EH (cell line): ENCODE measurements at regions not wholly inside any gene's neighbourhood (a gene's known extent, or its start where the extent isn't known, plus 50 kb on each side); places are given as distances from the start of the nearest gene placed in this dataset.
"Not testable (repeated sequence)": the region's sequence is repeated elsewhere in the genome, so short reads cannot be mapped to it uniquely, and the experiment has no call there.

Experiments used
- DNase-seq: peaks from one replicate; pipeline ENCODE4 v3.0.0-alpha.2; 2015; ENCODE audit warnings: low read depth

DNA sequence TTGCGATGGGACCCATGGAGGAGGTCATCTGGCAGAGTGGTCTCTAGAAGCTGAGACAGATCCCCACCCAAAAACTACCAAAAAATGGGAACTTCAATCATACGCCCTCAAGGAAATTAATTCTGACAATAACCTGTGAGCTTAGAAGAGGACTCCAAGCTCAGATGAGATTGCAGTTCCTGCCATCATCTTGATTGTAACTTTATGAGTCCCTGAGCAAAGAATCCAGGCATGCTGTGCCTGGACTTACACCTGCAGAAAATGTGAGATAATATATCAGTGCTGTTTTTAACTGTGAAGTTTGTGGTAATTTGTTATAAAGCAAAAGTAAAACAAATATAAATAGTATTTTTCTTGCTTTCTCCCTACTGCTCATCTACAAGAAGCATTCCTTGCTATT lies 299.6 kb upstream of the MBL2 start:
- no peak for DNase-seq

DNA sequence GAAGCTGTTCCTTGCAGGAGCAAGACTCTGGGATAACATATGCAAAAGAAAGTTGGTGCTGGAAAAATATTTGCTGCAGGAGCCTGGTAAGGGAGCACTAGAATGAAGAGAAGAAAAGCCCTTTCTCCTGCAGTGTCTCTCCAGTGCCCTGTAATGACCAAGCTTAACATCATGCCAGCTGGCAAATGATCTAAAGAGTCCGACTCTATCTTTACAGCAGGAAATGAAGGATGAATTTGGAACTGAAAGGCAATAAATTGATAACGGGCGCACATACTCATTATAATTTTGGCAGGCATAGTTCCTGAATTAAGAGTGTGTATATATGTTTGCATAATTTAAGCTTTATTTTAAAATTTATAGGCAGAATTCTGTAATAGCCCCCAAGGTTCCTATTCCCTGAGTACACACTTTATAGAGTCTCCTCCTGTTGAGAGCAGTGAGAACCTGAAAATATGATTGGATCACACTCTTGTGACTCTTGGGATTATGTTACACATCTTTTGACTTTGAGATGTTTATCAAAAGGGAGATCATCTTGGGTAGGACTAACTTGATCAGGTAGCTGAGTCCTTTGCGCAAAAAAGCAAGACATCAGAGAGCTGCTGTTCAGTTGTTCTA lies 299.0 kb upstream of the MBL2 start:
- no peak for DNase-seq

DNA sequence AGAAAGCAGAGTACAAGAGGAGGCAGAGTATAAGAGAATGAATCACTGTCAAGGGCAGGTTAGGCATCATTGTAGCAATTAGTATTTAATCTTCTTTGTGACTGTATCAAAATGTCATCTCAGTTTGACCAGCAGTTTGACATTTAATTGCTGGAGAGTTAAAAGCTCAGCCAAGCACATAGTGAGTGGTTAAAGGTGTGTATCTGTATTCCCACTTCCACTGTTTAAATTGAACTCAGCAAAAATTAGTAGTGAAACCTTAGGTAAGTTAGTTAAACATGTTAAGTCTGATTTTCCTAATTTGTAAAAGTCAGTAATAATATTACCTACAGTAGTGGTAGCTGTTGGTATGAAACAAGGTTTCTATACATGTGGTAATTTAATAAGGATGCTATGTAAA lies 296.4 kb upstream of the MBL2 start:
- DNase-seq = no peak

DNA sequence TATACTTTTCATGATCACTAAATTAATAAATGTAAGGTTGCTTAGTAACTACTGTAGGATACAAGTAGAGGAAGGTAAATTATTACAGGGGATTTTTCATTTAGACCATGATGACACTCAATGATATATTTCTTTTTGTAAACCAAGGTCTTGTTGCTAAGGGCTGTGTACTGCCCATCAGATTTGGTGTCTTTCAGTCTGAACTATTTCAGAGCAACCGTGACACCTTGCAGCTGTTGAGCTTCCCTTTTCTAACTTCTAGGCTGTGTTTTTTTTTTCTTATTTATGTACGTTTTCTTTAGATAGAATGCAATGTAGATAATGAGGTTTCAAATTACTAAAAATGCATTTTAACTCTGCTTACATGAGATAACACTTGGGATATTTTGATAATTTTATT lies 292.0 kb upstream of the MBL2 start:
- no peak for DNase-seq

DNA sequence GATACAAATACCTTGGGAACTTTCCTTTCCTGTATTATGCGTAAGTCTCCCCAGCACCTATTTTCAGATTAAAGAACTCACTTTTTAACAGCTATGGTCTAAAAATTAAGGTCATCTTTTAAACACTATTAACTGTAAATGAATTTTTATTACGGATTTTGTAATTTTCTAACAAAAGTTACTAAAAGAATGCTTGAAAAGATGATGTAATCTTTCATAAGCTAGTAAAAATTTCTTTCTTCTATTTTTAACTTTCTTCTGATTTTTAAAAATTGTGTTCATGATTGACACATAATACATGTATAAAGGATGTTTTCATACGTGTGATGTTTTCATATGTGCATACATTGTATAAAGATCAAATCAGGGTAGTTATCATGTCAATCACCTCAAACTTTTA lies 291.2 kb upstream of the MBL2 start:
- DNase-seq = no peak

DNA sequence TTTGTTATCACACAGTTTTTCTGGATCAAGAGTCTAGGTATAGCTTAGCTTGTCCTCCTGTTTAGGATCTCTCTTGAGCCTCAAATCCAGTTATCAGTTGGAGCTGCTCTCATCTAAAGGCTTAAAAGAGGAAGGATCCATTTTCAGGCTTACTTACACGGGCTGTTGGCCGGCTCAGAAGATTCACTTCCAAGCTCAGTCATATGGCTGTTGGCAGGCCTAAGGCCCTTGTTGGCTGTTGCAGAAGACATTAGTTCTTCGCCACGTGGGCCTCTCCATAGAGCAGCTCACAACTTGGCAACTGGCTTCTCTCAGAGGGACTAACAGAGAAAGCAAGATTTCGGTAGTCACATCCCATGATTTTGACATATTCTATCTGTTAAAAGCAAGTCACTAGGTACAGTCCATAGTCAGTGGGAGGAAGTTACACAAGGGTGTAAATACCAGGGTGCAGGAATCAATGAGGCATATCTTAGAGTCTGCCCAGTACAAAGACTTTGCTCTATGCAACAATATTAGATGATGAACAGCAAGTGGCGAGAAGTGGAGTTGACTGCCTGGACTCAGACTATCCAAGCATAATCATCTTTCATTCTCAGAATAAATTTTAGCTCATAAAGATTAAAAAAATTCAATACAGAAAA lies 280.1 kb upstream of the MBL2 start:
- no peak for DNase-seq

DNA sequence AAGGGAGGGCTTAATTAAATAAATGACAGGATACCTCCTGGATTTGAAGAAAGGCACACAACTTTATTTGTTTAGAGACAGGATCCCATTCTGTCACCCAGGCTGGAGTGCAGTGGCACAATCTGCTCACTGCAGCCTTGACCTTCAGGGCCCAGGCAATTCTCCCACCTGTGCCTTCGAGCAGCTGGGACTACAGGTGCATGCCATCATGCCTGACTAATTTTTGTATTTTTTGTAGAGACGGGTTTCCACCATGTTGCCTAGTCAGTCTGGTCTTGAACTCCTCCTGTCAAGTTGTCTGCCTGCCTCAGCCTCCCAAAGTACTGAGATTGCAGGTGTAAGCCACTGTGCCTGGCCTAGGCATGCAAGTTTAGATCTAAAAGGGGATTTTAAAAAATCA lies 272.7 kb upstream of the MBL2 start:
- no peak for DNase-seq

DNA sequence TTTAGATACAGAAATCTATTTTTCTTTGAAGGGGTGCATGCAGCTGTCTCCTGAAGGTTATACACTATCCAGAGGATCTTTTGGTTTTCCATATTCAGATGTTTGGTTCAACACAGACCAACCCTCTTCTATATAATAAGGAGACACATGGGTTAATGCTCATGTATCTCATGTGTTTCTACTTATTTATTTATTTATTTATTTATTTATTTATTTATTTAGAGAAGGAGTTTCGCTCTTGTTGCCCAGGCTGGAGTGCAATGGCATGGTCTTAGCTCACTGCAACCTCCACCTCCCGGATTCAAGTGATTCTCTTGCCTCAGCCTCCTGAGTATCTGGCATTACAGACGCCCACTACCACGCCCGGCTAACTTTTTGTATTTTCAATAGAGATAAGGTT lies 263.2 kb upstream of the MBL2 start:
- not testable (repeated sequence) for DNase-seq

DNA sequence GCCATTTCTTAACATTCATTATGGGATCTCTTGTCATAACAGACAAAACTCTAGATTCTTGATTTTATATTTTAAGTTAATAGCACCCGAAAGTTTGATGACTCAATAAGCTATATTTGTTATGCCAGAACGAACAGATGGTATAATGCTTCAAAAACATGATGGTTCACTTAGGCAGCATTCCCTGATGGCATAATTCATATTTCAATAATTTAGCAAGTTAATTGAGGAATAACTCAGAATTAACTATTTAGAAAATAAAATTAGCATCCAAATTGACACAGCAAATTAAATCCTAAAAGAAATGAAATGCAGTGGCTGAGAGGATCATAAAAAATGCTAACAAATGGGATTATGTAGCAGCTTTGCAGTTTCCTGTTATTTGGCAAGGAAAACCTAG lies 260.8 kb upstream of the MBL2 start:
- DNase-seq = no peak

DNA sequence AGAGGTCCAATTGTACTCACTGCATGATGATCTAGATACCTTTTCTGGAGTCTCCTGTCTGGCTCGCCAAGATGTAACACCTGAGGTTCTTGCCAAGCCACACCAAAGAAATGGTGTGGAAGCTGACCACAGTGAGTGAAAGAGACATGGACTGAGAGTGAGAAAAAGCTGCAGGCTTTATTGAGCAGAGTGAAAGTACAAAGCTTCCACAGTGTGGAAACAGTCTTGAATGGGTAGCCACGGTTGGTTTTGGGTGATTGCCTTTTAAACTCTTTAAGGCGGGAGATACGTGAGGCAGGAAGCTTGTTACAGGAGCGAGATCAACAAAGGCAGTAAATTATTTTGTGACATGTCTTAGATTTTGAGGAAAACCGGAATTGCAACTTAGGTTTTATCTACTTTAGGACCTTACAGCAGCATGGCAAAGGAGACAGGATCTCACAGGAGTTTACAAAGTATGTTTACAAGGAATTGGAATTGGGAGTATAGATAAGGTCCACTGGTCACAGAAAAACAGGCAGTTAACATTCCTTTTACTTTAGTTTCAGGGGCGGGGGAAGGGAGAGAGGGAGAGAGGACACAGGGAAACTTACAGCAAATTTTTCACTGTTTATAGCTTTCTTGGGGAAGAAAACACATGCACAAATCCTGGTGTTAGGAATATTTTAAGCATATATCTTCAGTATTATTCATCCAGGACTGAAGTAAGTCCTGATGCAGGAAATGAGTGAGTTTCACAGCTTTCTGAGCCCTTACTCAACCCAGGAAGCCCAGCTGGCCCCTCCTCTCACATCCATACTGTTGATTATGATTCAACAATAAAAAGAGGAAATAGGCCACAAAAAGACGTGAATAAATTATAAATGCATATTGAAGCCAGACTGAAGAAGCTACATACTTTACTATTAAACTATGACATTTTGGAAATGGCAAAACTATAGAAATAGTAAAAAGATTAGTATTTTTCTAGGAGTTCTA lies 257.6 kb upstream of the MBL2 start:
- peak; percentile 60 for DNase-seq

DNA sequence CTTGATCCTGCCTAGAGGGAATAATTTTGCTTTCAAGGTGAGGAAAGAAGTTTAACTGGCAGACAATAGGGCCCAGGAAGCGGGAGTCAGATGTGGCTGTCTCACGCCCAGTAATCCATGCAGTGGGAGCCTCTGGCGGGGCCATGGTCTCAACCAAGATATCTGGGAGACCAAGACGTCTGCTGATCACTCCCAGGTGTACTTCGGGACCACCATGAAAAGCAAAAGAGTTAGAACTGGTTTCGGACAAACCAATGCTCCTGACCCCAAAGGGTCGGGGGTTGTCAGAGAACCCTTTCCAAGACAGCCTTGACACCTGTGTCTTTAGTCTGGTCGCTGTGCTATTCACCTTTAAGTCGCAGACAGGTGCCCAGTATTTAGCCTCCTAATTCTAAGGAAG lies 256.9 kb upstream of the MBL2 start:
- no peak for DNase-seq

DNA sequence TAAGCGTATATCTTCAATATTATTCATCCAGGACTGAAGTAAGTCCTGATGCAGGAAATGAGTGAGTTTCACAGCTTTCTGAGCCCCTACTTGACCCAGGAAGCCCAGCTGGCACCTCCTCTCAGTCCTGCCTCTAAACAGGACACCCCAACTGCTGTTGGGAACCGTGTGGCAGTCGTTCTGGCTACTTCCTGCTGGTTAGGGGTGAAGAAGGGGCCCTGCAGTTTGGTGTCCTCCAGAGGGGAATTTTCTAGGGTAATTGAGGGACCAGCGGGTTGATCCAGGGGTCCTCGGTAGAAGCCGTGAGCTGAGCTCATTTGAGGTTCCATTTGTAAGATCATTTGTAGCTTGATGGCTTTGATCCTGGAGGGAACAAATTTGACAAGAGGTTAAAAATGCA lies 253.2 kb upstream of the MBL2 start:
- not testable (repeated sequence) for DNase-seq

DNA sequence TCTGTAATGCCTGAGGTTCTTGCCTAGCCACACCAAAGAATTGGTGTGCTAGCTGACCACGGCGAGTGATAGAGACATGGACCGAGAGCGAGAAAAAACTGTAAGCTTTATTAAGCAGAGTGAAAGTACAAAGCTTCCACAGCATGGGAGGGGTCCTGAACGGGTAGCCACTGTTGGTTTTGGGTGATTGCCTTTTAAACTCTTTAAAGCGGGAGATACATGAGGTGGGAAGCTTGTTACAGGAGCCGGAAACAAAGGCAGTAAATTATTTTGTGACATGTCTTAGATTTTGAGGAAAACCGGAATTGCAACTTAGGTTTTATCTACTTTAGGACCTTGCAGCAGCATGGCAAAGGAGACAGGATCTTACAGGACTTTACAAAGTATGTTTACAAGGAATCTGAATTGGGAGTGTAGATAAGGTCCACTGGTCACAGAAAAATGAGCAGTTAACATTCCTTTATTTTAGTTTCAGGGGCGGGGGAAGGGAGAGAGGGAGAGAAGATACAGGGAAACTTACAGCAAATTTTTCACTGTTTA lies 252.7 kb upstream of the MBL2 start:
- DNase-seq = peak; percentile 35

DNA sequence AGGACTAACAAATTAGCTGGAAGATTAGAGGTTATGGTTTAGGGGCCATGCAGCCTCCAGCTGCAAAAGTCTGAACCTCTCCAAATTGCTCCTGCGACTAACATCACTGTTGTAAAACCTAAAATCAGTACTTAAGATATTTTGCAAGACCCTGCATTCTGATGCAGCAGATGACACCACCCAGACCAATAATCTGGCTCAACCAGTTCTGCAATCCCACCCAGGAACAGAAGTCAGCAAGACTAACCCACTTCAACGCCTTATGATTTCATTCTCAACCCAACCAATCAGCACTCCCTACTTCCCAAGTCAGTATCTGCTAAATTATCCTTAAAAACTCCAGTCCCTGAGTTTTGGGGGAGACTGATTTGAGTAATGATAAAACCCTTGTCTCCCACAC lies 250.8 kb upstream of the MBL2 start:
- DNase-seq = no peak

DNA sequence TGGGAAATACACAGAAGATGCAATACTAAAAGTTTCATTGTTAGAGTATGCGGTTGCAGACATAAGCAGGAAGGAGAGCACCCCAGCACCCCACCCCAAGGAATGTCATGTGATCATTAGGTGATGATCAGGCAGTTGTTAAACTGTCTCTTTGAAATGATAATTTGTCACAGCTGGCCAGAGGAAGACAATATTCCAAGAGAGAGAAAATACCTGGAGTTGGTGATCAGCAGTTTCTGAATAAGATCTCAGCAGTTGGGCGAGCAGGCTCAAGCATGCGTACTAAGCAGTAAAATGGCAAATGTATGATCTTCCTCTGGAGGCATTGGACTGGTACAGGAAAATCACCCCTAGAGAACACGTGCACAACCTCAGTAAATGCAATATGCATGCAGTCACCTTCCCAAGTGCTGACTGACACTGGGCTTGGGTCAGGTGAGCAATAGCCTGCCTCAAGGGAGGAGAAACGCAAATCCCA lies 250.1 kb upstream of the MBL2 start:
- no peak for DNase-seq

DNA sequence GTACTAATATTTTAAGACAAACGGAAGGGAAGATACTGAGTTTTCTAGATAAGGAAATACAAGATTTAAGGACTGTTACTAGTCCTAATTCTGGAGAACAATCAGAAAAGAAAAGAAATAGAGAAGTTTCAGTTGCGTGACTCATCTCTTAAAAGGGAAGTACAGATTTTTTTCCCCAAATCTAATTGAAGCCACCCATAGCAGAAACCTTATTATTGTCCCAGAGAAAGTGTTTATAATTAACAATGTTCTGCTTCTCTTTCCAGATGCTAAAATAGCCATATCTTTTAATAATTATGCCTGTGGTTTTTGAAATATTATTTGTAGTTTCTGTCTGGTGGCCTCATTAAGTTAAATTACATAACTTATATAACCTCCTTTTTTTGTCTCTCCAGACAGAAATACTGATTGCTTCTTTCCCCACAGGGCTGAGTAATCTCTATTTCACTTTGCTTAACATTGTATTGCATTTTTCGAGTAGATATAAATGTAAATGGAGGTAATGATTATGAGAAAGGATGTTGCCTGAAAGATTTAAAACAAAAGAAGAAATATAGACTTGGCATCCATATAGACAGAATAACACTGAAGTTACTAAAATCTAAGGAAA lies 240.7 kb upstream of the MBL2 start:
- DNase-seq = no peak

DNA sequence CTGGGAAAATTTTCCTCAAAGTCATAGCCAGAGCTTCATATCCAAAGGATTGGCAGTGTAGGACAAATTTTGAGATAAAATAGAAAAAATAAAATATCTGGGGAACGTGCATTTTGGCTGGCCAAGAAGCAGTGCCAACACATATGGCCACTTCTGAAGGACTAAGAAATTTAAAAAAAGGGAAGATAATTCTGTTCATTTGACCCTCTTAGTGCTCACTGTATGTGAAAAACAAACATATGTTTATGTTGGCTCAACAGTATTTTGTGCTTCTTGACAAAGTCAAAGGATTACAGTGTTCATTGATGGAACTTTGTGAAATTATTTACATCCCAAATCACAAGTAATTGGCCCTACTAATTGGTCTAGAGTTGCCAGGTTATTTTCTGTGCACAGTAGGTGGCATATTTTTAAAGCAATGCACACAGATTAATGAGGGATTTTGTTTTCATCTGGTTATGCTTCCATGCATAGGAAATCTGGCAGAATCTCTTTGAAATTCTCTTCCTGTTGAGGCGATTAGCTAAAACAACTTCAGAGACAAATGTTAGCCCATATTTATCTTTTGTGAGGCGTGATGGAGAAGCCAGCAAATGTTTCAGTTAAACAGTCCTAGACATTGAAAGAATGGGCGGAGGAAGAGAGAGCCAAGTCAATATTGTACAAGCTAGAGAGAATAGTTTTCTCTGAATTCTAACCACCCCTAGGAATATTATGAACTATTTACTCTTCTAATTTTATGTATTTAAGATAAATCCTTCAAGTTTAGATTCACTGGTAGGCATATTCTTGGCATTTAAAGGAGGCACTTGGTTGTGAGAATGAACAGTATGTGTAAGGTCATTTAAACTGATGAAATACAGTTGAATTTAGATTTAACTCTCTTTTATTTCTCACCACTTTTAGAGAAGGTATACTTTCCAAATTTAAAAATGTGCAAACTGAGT lies 237.7 kb upstream of the MBL2 start:
- DNase-seq = no peak

DNA sequence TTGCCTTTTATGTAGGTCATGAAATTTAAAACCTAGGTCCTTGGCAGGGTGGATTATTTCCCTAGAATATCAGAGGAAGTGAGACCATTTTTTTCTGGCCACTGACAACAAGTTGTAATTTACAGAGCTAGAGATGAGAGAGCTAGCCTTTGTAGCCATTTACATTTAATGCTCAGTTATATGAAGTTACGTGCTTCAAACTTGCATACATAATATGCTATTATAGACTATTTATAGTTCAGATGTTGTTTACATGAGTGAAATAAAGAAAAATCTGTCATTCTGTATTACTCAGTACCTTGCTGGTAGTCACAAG lies 234.9 kb upstream of the MBL2 start:
- no peak for DNase-seq

DNA sequence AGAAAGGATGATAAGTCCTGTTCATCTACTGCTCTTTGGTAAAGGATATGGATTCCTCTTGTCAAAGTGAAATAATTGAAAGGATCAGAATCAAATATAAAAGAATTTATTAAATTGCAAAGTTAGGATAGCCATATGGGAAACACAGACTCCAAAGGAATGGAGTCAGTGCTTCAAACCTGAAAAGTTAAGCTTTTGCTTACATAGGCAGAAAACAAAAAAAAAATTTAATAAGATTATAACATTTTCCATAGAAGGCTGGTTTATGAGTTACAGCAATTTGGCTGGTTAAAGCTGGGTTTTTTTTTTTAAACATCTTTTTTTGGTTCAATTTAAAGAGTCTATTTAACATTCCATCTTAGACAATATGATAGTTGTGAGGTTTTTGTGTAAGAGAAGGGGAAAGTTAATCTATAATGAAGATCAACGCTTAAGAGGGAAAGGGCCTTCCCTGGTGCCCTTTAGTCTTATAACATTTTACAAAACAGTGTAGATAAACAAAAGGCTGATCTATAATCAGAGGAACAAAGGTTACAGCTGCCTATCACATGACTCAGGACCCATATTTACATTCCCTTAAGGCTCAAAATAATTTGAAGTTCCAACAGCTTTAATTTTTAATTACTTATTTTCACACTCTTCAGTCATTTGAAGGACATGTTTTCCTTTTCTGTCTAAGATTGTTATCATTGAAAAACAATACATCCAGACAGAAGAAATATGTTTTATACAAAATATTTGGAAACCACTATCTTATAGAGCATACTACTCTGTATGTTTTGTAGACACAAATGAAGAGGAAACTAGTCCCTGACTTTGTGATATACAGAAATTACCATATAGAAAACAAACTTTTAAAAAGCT lies 234.3 kb upstream of the MBL2 start:
- DNase-seq = no peak

DNA sequence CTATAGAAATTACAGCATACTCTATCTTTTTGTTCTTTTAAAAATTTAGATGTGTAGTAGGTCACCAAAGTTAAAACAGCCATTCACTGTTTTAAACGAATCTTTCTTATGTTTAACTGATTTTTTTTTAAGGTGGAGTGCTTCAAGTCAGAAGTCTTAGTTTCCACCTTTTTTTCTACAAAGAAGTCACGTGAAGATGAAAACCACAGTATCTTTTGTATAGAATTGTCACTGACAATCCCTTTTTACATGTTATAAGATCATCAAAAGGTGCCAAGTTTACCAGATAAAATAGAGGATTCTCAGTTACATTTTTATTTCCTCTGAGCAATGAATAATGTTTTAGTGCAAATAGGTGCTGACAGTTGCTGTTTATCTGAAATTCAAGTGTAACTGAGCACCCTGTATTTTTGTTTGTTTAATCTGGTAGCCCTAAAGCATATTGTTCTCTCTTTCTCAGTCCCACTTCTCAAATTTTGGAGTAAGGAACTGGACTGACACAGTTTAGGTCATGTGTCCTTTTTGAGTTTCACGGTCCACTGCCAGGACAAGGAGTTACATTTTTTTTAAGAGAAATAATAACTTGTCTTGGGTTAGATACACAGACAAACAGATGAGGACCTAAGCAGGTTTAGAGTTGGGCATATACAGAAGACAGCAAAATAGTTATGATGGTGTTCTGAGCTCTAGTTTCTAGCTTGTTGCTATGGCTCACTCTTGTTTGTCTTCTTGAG lies 233.2 kb upstream of the MBL2 start:
- DNase-seq = no peak
